MV-4-11 (cell line): ENCODE measurements at regions not wholly inside any gene's neighbourhood (a gene's known extent, or its start where the extent isn't known, plus 50 kb on each side); places are given as distances from the start of the nearest gene placed in this dataset.

Experiments used
- DNase-seq: peaks from one replicate; lab custom pipeline; 2025; lab: John Stamatoyannopoulos, UW

DNA sequence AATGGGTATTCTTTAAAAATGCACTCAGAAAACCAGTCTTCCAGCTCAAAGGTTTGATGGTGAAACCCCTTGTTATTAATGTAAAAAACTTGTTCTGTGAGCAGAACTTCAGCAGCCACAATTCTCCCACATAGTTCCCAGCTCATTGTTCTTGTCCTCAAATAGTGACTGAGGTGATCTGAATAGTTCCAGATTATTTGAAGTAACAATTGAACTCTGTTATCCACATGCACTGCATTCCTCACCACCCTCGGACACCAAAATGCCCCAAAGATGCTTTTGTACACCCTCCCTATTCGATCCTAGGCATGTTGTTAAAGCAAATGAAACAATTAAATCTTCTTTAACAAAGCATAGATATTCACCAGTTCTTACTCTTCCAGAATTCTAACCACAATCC is 2186.8 kb upstream of the CELF4 start:
- DNase-seq = no peak

DNA sequence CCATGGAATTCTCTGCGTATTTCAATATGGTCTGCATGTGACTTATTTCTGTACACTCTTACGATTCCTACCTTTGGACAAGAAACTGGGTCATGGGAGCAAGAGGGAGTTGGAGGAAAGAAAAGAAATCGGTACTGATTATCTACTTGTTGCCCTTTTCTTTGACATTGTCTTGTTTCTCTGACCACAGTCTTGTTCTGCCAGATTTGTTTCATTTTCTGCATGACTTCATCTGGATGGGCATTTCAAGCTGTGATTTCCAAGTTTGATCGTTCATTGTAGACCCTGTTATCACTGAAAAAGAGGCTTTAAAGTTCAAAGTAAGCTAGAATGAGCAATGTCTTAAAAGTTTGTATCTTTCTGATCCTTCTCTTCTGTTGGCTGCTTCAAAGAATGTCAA is 2186.3 kb upstream of the CELF4 start:
- no peak for DNase-seq

DNA sequence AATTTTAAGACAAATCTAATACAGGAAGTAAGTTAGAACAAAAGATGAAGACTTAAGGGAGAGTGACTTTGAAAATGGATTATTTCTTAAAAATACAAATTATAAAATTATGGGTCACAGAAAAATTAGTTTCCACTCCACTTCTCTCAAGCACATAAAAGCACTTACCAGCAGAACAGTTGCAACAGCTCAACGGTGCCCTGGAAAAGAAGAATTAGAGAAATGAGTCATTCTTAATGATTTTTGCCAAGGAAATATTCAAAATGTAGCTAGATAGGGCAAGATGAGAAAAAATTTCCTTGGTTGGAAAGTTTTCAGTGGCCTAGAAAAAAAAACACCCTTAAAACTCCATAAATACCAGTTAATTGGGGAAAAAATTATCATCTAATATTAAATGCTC is 2185.6 kb upstream of the CELF4 start:
- DNase-seq = no peak

DNA sequence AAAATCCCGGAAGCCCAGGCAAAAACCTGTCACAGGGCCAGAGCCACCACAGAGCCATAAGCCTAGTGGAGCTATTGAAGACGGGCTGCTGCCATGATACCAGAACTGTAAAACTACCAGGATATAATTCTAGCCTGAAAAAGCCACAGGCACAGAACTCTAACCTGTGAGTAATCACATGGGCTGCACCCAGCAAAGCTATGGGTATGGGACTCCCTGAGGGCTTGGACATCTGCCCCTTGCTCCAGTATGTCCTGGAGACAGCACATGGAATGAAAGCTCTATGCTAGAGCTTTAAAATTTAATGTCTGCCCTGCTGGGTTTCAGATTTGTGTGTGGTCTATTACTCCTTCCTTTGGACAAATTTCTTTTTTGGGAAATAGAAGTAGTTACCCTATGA is 2183.6 kb upstream of the CELF4 start:
- DNase-seq = no peak

DNA sequence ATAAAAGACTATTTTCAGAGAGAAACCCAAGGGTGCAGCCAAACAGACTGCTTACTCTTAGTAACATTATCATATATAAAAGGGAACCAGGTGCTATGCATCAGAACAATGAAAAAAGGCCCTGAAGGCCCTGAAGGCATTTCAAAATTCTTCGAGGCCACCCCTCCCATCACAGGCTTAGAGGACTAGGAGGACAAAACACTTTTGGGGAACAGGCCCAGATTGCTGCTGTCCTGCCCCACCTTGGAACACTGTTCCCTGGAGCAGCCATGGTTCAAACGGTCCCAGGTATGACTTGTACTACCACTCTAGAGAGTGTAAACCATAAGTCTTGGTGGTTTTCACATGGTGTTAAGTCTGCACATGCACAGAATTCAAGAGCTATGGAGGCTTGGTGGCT is 2183.1 kb upstream of the CELF4 start:
- no peak for DNase-seq

DNA sequence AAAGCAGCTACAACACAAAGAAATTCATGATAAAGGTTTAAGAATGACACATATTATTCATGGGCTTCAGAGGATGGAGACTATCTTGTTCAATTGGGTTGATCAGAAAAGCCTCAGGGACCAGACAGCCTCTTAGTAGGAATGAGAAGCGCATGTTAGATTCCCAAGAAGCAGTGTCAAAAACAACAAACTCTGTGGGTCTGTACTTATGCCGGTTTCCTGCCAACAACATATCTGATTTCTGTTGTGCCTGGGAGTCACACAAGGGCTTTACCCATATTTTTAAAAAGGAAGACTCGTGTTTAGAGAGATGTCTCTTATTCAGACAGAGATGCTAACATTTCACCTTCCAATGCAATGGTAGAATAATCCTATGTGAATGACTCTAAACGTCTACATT is 2180.6 kb upstream of the CELF4 start:
- no peak for DNase-seq

DNA sequence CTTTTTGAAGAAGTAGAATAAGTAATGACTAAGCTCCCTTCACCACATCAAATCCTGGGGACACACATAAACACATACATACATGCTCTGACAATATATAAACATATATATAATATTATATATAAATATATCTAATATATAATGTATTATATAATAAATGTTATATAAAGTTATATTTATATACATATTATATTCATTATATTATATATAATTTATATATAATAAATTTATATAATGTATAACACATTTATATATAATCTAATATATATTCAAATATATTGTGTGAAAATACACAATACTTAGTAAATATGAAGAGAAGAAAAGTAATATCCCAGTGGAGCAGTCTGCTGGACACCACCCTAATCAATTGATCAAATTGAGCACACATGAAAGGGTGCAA is 2177.9 kb upstream of the CELF4 start:
- no peak for DNase-seq

DNA sequence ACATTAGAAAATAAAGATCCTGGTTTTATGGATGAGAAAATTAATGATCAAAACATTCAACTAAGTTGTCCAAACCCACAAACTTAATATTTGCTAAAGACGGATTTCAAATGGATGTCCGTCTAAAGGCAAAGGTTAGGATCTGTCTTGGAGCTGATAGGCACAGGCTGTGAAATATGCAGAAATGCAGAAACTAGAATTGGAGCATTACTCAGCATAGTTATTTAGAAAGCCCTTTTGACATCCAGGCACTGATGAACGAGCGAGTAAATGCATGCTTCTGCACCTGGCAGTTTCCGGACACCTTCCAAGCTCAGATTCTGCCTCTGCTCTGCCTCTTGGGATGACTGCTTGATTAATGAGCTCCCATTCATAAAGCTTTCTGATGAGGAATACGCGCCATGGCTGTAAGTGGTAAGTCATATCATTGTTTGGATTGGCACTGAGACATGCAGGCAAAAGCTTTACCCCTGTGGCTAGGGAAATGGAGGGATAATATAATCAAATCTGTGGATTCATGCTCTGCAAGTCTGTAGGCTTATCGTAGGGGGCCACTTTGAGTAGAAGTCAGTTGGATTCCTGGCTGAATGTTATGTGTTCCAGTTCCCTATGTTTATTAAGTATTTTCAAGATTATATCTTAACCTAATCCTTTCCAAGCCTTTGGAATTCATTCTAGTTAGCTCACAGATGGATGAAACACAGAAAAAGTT is 2176.3 kb upstream of the CELF4 start:
- no peak for DNase-seq

DNA sequence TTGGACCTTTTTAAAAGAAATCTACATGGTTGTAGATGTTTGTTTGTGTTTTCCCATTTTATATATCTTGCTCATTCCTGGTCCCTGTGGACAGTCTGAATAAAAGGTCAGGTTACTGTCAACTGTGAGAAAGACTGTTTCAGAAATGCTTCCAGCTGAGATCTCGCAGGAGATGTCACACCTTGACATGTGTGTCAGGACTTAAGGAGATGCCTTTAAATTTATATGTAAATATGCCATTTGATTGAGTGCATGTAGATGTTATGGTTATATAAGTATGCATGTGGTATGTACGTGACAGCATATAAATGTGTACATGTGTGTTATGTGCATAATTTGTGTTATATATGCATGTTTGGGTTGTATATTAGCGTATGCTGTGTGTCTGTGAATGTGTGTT is 2172.3 kb upstream of the CELF4 start:
- DNase-seq = no peak

DNA sequence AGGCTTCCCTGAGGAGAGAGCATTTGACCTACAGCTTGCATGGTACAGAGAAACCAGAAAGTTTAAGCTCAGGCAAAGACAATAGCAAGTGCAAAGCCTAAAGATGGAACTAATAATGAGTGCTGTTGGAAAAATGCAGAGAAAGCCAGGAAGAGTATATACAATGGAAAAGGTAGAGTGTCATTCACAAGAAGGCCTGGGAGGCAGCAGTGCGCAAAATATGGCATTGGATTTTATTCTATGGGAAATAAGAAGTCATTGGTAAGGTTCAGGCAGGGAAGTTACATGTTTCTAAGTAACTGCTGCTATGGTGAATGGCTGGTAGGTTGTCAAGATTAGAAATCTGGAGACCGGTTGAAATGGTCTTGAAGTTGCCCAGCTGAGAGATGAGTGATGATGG is 2167.3 kb upstream of the CELF4 start:
- DNase-seq = no peak

DNA sequence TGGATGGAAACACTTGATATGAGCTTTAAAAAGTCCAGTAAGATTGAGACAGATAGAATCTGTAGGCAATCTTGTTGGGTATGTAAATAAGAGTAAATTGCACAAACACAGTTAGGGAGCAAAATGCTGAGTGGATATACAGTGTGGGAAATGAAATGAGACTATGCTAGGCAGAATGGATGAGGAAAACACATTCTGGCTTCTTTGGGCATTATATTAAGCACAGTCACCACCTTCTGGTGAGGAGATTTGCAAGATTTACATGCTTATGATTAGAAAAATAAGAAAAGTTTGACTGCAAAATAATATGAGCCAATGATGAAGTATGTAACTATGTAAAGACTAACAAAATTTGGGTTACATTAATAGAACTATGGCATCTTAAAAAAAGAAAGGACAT is 2165.0 kb upstream of the CELF4 start:
- DNase-seq = no peak

DNA sequence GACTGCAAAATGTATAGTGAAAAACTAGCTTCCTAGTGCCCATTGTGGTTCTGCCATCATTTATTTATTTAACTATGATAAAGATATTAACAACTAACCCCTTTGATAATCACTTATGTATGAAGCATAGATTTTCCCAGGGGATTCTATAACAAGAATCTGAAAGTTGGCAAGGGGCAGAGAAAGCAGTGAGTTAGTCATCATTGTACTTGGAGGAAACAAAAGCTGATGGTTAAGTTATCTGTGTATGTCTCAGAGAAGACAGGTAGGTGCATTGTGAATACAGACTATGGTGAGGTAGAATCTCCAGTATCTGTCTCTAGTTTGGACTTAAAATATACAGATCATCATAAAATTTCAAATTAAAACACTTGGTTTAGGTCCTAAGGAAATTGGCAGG is 2159.1 kb upstream of the CELF4 start:
- DNase-seq = no peak

DNA sequence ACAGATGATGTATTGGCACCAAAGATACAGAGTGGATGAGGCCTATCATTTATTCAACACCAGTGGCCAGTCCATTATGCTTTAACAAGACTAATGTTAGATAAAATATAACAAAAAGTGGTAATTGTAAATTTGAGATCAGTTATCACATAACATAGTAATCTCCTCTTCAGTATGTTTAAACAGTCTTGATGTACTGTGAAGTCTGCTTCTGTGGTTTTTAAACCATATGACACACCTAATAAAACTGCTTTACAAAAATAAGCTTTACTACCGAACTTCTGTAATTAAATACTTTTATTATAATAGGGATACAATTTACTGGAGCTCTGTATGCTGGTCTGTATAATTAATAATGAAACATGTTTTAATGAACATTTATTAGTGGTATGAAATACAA is 2156.1 kb upstream of the CELF4 start:
- DNase-seq = no peak

DNA sequence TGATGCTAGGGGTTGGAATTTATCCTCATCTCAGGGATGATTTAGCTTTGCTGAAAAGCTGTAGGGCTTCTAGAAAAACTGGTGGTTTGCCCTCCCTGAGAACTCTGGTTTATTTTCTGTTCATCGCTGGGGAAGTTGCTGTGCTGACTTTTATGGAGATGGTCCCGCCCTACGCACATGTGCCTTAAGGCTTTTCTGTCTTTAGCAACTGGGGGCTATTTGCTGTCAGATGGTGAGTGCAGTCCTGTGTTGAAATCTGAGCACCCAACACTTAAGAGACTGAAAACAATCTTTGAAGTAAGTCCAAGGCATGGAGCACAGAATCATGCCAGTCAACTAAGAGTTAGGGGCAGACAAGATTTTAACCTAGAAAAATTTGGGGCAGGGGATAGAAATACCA is 2148.4 kb upstream of the CELF4 start:
- no peak for DNase-seq

DNA sequence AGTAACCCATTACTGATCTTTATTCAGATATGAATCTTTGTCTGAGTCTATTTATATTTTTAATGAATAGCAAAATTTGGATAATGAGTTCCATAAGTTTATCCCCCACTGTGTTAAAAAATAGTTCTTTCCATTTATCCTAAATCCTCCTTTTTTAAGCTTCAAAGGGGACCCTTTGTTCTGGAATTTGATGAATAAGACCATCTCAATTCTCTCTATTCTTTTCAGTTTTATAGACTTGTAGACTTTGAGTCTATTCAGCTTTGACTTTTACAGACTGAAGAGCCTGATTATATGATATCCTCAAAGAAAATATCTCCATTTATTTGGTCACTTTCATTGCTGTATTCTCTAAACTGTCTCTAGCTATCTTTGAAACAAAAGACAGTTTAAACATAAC is 2146.1 kb upstream of the CELF4 start:
- DNase-seq = no peak

DNA sequence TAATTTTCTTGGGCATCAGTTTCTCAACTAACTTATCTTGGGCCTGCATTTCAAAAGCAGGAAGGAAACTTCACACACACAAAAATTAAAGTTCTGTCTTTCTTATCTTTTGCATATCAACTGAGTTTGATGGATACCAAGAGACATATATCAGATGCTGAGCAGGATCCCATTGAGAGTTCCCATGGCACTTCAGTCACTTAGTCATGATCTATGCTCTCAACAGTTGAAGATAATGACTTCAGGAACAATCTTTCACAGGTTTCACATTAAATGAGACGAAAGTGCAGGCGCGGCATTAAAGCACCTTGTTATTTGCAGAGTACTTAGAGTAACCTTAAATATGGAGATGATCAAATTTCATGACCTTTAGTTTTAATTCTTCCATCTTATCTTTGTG is 2139.8 kb upstream of the CELF4 start:
- DNase-seq = no peak

DNA sequence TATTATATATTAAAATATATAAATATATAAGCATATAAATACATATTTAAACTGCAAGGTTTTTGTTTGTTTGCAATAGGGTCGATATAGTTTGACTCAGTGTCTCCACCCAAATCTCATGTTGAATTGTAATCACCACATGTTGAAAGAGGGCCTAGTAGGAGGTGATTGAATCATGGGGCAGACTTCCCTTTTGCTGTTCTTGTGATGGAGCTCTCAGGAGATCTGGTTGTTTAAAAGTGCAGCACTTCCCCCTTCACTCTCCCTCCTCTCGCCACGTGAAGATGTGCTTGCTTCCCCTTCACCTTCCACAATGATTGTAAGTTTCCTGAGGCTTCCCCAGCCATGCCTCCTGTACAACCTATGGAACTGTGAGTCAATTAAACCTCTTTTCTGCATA is 2137.3 kb upstream of the CELF4 start:
- peak; percentile 28 for DNase-seq

DNA sequence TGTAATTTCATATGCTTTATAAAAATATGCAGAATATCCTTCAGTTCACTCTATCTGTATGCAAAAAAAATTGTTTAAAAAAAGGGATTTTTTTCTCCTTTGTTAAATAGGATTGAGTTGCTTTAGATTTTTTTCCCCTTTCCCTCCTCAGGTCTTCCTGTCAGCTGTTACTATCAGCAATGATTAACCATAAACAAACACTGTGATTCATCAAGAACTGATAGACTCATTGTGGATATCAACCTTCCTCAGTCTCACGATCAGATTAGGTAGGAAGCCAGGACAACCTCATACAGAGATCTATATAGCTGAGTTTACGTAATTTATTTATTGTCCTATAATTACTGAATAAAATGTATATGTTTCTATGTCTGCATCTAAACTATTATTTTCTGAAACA is 2136.2 kb upstream of the CELF4 start:
- no peak for DNase-seq

DNA sequence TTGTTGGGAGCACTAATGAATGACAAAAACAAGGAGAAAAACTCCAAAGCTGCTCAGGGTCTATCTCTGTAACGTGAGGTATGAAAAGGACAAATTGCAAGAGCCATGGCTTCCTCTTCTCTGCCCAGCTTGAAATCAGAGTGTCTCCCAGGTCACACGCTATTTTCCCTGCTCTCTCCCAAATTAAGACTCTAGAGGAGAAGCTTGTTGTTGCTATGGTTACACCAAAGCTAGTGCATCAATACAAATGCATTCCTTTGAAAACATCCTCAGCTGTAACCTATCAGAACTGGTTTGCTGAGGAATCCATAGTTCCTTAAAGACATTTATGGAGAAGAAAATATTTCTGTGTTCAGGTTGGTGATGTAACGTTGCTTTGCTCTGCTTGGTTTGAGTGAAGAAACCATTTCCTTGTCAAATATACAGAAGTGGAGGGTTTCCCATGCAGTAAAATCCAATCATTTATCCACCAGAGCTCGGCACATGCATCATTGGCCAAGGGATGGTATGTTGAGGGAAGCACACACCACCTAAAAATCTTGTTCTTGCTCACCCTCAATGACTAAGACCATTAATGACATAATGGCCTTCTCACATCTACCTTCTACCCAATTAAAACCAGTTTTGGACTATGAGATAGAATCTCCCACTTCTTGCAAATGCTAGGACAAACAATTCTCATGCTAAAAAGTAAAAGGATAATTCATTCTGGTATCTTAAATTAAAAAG is 2135.6 kb upstream of the CELF4 start:
- no peak for DNase-seq

DNA sequence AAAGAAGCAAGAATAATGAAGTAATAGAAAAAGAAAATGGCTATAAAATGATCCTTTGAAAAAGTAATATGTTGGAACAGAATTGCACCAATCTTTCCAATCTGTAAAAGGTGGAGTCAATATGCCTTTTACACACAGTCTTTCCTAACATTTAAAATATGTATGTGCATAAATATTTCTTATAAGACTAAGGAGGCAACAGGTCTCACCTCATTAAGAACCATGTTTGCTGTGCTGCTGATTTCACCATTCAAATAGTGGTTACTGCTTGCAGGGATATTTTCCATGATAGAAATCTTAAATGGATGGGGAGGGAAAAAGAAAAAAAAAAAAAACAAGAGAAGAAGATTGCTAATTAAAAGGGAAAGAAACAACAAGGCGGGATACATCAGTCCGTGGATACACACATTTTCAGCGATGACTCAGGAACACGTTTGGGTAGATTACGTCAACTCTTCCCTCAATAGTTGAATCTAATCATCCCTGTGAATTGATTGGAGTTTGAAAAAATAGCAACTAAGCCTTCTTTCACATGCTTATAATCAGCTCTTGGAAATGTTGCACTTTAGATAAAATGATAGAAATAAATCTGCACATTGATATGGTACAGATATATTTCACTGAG is 2133.9 kb upstream of the CELF4 start:
- DNase-seq = no peak

DNA sequence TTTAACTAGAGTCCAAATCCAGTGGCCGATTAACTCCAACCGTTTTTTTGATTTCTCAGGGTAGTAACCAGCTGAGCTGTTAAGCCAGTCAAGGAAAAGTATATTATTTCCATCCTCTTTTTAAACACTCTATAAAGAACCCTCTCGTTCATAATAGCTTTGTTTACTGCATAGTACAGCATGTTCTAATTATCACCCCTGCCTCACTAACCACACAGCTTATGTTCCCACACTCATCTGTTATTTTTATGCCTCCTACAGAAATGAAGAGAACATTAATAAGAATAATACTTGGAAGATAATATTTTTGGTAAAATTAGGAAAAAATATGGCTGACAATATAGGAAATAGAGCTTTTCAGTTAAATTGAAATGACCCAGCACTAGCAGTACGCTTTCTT is 2132.8 kb upstream of the CELF4 start:
- DNase-seq = no peak

DNA sequence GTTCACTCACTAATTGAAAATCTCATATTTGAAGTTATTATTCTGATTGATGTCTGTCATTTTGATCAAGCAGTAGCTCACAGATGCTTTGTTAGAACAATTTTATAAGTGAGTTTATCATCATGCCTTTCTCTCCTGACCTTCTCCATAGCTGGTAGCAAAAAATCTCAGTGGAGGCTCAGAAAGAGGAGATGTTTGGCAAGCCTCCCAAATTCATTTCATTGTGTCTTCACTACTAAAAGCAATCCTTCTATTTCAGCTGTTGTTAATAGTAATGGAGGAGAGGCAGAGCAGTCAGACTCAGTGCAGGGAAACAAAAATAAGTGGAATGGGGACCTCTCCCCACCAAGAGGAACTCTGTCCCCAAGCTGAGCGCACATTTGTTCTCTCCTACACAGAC is 2127.8 kb upstream of the CELF4 start:
- DNase-seq = no peak

DNA sequence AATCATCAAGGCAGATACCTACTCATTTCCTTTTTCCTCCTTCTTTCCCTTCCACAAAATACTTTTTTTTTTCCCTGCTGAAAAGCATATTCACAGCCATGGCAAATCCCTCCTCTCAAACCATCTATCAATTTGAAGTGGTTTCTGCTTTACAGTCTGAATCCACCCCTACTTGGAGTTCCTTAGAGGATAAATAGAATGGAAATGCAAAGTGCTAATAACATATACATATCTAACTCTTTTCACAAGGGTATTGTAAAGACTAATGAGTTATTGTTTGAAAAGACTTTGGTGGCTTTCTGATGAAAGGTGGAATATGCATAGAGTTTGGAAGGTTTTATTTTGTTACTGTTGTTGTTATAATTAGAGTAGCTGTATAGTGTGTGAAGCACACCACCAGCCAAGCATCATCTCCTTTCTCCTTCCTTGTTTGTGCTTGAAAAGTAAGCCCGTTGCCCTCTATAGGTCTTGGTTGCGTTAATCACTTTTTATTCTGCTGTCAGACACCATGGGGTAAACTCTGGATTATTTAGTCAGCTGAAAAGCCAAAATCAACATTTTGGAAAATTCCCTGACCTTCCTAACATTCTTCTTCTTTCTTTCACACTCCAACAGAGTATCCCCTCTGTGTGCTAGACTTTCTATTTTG is 2126.9 kb upstream of the CELF4 start:
- DNase-seq = no peak
